Adrenal gland (tissue), 5 donors: ENCODE measurements at regions not wholly inside any gene's neighbourhood (a gene's known extent, or its start where the extent isn't known, plus 50 kb on each side); places are given as distances from the start of the nearest gene placed in this dataset.

ENCODE experiments used
- POLR2A ChIP-seq, 2 donors: fragments of 450-650 bp; IDR thresholded peaks; one replicate each; pipeline ENCODE4 v1.6.1; 2017; ENCODE audit warnings: antibody characterized with exemption in 2 of 2, mild to moderate bottlenecking in 2 of 2, moderate library complexity in 1 of 2
- TF ChIP-seq, protein P1 (sequence below), 6 experiments: fragments of 450-650 bp in 4 of 6; fragments of 200-600 bp in 2 of 6; sonication (generic) in 1 of 6; IDR thresholded peaks; 1 replicate in 5 of 6; 2 replicates in 1 of 6; pipeline versions ENCODE4 v1.5.1 to v1.8.0; 2016 to 2021; ENCODE audit warnings: antibody characterized with exemption in 6 of 6, mild to moderate bottlenecking in 2 of 6, moderate library complexity in 1 of 6
- donor health status: DM: no; HTN: no; CAD: no.

DNA sequence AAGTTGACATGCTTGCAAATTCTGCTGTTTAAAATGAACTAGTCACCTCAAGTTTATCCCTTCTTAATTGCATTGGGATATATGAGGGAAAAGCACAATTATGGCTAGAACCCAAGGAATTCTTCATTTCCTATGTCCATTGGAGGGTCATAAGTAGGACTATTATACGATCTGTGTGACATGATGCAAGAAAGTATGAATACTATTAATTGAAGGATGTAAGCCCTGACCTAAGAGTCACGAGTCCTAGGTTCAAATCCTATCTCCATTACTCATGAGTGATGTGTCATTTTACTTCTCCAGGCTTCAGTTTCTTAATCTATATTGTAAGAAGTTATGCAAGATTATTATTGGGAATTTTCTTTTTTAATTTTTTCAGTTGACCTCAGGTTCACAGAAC, 542.9 kb upstream of the GRIA3 start:
- TF ChIP-seq, protein P1, sequence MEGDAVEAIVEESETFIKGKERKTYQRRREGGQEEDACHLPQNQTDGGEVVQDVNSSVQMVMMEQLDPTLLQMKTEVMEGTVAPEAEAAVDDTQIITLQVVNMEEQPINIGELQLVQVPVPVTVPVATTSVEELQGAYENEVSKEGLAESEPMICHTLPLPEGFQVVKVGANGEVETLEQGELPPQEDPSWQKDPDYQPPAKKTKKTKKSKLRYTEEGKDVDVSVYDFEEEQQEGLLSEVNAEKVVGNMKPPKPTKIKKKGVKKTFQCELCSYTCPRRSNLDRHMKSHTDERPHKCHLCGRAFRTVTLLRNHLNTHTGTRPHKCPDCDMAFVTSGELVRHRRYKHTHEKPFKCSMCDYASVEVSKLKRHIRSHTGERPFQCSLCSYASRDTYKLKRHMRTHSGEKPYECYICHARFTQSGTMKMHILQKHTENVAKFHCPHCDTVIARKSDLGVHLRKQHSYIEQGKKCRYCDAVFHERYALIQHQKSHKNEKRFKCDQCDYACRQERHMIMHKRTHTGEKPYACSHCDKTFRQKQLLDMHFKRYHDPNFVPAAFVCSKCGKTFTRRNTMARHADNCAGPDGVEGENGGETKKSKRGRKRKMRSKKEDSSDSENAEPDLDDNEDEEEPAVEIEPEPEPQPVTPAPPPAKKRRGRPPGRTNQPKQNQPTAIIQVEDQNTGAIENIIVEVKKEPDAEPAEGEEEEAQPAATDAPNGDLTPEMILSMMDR (IDR thresholded peaks at IDR 0.05) = no peak
- TF ChIP-seq POLR2A (IDR thresholded peaks at IDR 0.05) = no peak
